ENCODE measurements at regions not wholly inside any gene's neighbourhood (a gene's known extent, or its start where the extent isn't known, plus 50 kb on each side); places are given as distances from the start of the nearest gene placed in this dataset.

GRCh38 chr20:20877079-20877478 lies 164.6 kb upstream of the RALGAPA2 start:
- no peak for DNase-seq
- Histone ChIP-seq H3K4me1 (no peaks in the 10 kb centered on the region), H3K4me3 (no peak overlapping the region), H3K27me3 (no peaks in the 10 kb centered on the region), H3K9me3 (no peaks in the 10 kb centered on the region), H3K27ac (no peak overlapping the region), H3K36me3 (no peaks in the 10 kb centered on the region), H3K9ac (ENCODE audit: low read depth in 2 of 2, low read length in 2 of 2) (no peak overlapping the region)
- no peak for TF ChIP-seq CTCF (IDR thresholded peaks at IDR 0.05)
- intact Hi-C loops (cut with DNase I), result no loop called here

- intact Hi-C loops (cut with DNase I), result no loop called here
- no peak for DNase-seq
These were observed 163.3 kb upstream of the RALGAPA2 start for GRCh38 chr20:20875716-20876115.

GRCh38 chr20:20872428-20872827 lies 160.0 kb upstream of the RALGAPA2 start:
- TF ChIP-seq CTCF (IDR thresholded peaks at IDR 0.05), result no peak
- H3K4me3 ChIP-seq, result no peak overlapping the region
- no peak for DNase-seq
- no peaks in the 10 kb centered on the region for H3K27me3 ChIP-seq
- no peaks in the 10 kb centered on the region for H3K4me1 ChIP-seq
- intact Hi-C loops (cut with DNase I), result no loop called here
- H3K9me3 ChIP-seq, result no peaks in the 10 kb centered on the region
- no peak overlapping the region for H3K9ac ChIP-seq (ENCODE audit: low read depth in 2 of 2, low read length in 2 of 2)
- H3K27ac ChIP-seq, result no peak overlapping the region
- H3K36me3 ChIP-seq, result no peaks in the 10 kb centered on the region

More at GRCh38 chr20:20875716-20876115, 163.3 kb upstream of the RALGAPA2 start:
- H3K27ac ChIP-seq, result no peak overlapping the region
- no peaks in the 10 kb centered on the region for H3K27me3 ChIP-seq
- no peaks in the 10 kb centered on the region for H3K9me3 ChIP-seq
- H3K4me3 ChIP-seq, result no peak overlapping the region
- TF ChIP-seq CTCF (IDR thresholded peaks at IDR 0.05), result no peak
- no peak overlapping the region for H3K9ac ChIP-seq (ENCODE audit: low read depth in 2 of 2, low read length in 2 of 2)
- no peaks in the 10 kb centered on the region for H3K4me1 ChIP-seq
- no peaks in the 10 kb centered on the region for H3K36me3 ChIP-seq

GRCh38 chr20:20869161-20869775 lies 156.8 kb upstream of the RALGAPA2 start:
- no peak for TF ChIP-seq CTCF (IDR thresholded peaks at IDR 0.05)
- intact Hi-C loops (cut with DNase I), result no loop called here
- no peak for DNase-seq
- H3K27me3 ChIP-seq, result no peaks in the 10 kb centered on the region
- no peaks in the 10 kb centered on the region for H3K4me1 ChIP-seq
- no peak overlapping the region for H3K9ac ChIP-seq (ENCODE audit: low read depth in 2 of 2, low read length in 2 of 2)
- H3K9me3 ChIP-seq, result no peaks in the 10 kb centered on the region
- no peaks in the 10 kb centered on the region for H3K36me3 ChIP-seq
- H3K4me3 ChIP-seq, result no peak overlapping the region
- H3K27ac ChIP-seq, result no peak overlapping the region

- Histone ChIP-seq H3K36me3 (no peaks in the 10 kb centered on the region), H3K9me3 (no peaks in the 10 kb centered on the region), H3K9ac (ENCODE audit: low read depth in 2 of 2, low read length in 2 of 2) (no peak overlapping the region), H3K4me3 (no peak overlapping the region), H3K27ac (no peak overlapping the region), H3K27me3 (no peaks in the 10 kb centered on the region), H3K4me1 (no peaks in the 10 kb centered on the region)
- no peak for DNase-seq
- no peak for TF ChIP-seq CTCF (IDR thresholded peaks at IDR 0.05)
- intact Hi-C loops (cut with DNase I), result loop anchor here (5.0 kb wide), 1 partner anchor 373 kb away; no protein-coding TSS in a partner anchor
These were observed 152.1 kb upstream of the RALGAPA2 start for GRCh38 chr20:20864351-20865096.

All from colonic mucosa (tissue), 4 donors.